Activated CD8-positive, alpha-beta memory T cell treated with anti-CD3 and anti-CD28 coated beads for 1 hour (primary cell): ENCODE measurements at regions not wholly inside any gene's neighbourhood (a gene's known extent, or its start where the extent isn't known, plus 50 kb on each side); places are given as distances from the start of the nearest gene placed in this dataset.
"Not testable (repeated sequence)": the region's sequence is repeated elsewhere in the genome, so short reads cannot be mapped to it uniquely, and the experiment has no call there.

Source experiments
- DNase-seq, 2 donors: peaks; one replicate each; pipeline ENCODE4 v3.0.0-alpha.2; 2020; ENCODE audit warnings: low read depth in 1 of 2; ENCODE audit errors: extremely low read depth in 1 of 2

- no peak for DNase-seq
These were observed 57.5 kb upstream of the PLPPR5 start for GRCh38 chr1:99062192-99062591.

- no peak for DNase-seq
These were observed 64.5 kb upstream of the PLPPR5 start for GRCh38 chr1:99069146-99069545.

GRCh38 chr1:99078529-99078928, 73.9 kb upstream of the PLPPR5 start:
- DNase-seq: not testable (repeated sequence)

GRCh38 chr1:99082366-99082765, 77.7 kb upstream of the PLPPR5 start:
- DNase-seq: no peak

- DNase-seq: no peak
These were observed 78.7 kb upstream of the PLPPR5 start for GRCh38 chr1:99083338-99083737.

- no peak for DNase-seq
These were observed 79.9 kb upstream of the PLPPR5 start for GRCh38 chr1:99084562-99084961.

- no peak for DNase-seq
These were observed 81.4 kb upstream of the PLPPR5 start for GRCh38 chr1:99086057-99086456.

- DNase-seq: no peak
These were observed 93.9 kb upstream of the PLPPR5 start for GRCh38 chr1:99098589-99098988.

- DNase-seq: no peak
These were observed 101.6 kb upstream of the PLPPR5 start for GRCh38 chr1:99106274-99106673.

- DNase-seq: no peak
These were observed 103.0 kb upstream of the PLPPR5 start for GRCh38 chr1:99107680-99108079.

GRCh38 chr1:99110140-99111041, 105.7 kb upstream of the PLPPR5 start:
- DNase-seq: no peak

GRCh38 chr1:99115231-99115630, 110.6 kb upstream of the PLPPR5 start:
- no peak for DNase-seq

GRCh38 chr1:99119188-99119587, 114.5 kb upstream of the PLPPR5 start:
- no peak for DNase-seq

- no peak for DNase-seq
These were observed 117.4 kb upstream of the PLPPR5 start for GRCh38 chr1:99122039-99122438.

- DNase-seq: no peak
These were observed 119.3 kb upstream of the PLPPR5 start for GRCh38 chr1:99123936-99124335.

GRCh38 chr1:99131546-99131945, 126.9 kb upstream of the PLPPR5 start:
- DNase-seq: no peak

- no peak for DNase-seq
These were observed 129.3 kb upstream of the PLPPR5 start for GRCh38 chr1:99133756-99134500.

GRCh38 chr1:99137554-99138206, 126.6 kb upstream of the PLPPR4 start:
- DNase-seq: no peak

GRCh38 chr1:99139876-99140275, 124.4 kb upstream of the PLPPR4 start:
- DNase-seq: no peak

- DNase-seq: no peak
These were observed 118.0 kb upstream of the PLPPR4 start for GRCh38 chr1:99146129-99146848.

- DNase-seq: no peak
These were observed 114.3 kb upstream of the PLPPR4 start for GRCh38 chr1:99149952-99150351.
